NCI-H1105 treated with DMSO at 0.1 percent for 48 hours (cell line): ENCODE measurements at regions not wholly inside any gene's neighbourhood (a gene's known extent, or its start where the extent isn't known, plus 50 kb on each side); places are given as distances from the start of the nearest gene placed in this dataset.

ENCODE experiments used
- DNase-seq: peaks from one replicate; lab custom pipeline; 2025; lab: John Stamatoyannopoulos, UW

DNA sequence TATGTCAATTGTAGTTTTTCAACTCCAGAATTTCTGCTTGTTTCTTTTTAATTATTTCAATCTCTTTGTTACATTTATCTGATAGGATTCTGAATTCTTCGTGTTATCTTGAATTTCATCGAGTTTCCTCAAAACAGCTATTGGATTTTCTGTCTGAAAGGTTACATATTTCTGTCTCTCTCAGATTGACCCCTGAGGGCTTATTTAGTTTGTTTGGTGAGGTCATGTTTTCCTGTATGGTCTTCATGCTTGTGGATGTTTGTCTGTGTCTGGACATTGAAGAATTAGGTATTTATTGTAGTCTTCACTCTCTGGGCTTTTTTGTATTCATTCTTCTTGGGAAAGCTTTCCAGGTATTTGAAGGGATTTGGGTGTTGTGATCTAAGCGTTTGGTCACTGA is 85.6 kb downstream of the SNAPC1 start:
- DNase-seq = no peak

- no peak for DNase-seq
Observed at GRCh38 chr14:61854898-61855297, 92.7 kb downstream of the SNAPC1 start.

GRCh38 chr14:61860294-61860918 is 98.2 kb downstream of the SNAPC1 start:
- DNase-seq = peak; percentile 27

DNA sequence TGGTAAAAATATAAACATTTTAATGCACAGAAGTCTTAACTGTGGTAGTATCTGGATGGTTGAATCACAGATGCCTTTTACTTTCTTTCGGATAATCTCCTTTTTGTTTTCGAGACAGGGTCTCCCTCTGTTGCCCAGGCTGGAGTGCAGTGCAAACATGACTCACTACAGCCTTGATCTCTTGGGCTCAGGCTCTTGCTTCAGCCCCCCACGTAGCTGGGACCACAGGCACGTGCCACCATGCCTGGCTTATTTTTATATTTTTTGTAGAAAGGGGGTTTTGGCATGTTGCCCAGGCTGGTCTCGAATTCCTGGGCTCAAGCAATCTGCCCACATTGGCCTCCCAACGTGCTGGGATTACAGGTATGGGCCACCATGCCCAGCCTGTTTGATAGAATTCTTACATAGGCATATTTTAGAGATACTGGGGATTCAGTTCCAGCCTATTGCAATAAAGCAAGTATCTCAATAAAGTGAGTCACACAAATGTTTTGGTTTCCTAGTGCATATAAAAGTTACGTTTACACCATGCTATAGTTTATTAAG is 99.2 kb downstream of the SNAPC1 start:
- DNase-seq = no peak

- DNase-seq = no peak
Observed at GRCh38 chr14:61864329-61864898, 102.2 kb downstream of the SNAPC1 start.

- no peak for DNase-seq
Observed at GRCh38 chr14:61866932-61867920, 105.0 kb downstream of the SNAPC1 start.

DNA sequence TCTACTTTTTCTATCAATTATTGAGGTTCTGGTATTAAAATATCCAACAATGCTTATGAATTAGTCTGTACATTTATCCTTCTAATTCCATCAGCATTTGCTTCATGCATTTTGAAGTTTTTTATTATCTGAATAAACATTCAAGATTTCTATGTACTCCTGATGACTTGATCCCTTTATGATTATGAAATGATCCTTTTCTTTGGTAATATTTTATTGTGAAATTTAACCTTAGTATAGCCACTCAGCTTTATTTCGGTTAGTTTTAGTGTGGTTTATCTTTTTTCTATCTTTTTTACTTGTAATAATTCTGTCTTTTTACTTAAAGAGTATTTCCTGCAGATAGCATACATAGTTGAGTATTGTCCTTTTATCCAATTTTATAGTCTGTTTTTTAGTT is 106.6 kb downstream of the SNAPC1 start:
- no peak for DNase-seq

GRCh38 chr14:61870163-61870562 is 107.9 kb downstream of the SNAPC1 start:
- peak; percentile 4 for DNase-seq

- DNase-seq = no peak
Observed at GRCh38 chr14:61872452-61872851, 110.2 kb downstream of the SNAPC1 start.

DNA sequence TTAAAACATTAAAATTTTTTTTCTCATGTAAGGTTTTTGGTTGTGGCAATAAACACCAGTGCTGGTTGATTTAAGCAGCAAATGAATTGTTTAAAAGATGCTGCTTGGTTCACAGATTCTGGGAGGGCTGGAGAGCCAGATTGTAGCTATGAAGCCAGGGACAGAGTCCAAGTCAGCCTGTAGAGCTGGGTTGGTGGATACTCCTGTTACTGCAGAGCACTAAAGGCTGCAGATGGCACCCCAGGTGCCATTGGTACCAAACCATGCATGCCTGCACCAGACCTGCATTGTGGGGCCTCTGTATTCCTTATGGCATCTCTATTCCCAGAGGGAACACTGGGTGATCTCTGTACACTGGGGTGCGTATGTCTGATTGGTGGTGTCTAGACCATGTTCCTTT is 113.3 kb downstream of the SNAPC1 start:
- DNase-seq = no peak

GRCh38 chr14:61876362-61877034 is 114.3 kb downstream of the SNAPC1 start:
- DNase-seq = no peak

DNA sequence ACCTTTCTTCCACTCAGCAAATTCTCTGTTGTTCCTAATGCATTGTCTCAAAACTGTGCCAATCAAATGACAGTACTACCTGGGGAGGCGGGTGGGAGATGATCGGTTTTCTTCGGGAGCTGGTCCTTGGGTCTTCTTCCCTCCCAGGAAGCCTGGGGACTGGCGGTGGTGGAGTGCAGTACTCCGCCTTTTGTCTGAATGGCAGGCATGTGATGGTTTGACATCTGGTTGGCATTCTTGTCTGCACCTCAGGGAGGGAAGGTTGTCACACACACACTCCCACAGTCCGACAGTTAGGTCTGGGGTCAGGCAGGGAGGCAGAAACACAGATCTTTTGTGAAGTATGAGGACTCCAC is 114.8 kb downstream of the SNAPC1 start:
- no peak for DNase-seq

DNA sequence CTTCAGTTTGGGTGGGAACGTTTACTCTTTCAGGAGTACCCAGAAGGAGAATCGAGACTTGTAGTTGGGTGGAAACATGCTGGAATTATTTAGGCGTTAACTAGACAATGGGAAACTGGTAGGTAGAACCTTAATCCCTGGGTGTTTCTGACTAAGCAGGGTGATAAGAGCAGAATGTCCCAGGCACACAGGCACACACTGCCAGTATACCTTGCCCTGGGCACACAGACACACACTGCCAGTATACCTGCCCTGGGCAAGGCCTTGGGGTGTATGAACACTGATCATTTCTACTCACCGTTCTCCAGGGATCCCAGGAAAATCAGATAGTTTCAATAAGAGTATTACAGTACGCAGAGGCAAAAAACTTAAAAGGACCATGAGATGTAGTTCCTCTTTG is 115.5 kb downstream of the SNAPC1 start:
- no peak for DNase-seq

- DNase-seq = no peak
Observed at GRCh38 chr14:61878931-61879330, 116.7 kb downstream of the SNAPC1 start.

DNA sequence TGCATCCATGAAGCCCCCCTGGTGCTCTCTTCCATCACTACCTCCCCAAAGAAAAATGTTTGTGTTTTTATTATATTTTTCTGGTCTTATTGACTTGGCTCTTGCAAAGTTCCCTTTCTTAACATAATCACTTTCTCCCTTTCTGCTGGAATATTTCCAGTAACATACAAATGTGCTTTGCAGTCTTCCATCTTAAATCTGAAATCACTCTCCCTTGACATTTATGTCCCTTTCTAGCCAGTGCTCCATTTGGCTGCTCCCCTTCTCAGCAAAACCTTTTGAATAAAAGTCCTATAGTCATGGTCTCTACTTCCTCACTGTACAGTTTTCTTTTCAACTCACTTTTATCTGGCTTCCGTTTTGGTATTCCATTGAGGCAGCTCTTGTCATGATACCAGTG is 118.8 kb downstream of the SNAPC1 start:
- DNase-seq = no peak

- no peak for DNase-seq
Observed at GRCh38 chr14:61884711-61885110, 122.5 kb downstream of the SNAPC1 start.

DNA sequence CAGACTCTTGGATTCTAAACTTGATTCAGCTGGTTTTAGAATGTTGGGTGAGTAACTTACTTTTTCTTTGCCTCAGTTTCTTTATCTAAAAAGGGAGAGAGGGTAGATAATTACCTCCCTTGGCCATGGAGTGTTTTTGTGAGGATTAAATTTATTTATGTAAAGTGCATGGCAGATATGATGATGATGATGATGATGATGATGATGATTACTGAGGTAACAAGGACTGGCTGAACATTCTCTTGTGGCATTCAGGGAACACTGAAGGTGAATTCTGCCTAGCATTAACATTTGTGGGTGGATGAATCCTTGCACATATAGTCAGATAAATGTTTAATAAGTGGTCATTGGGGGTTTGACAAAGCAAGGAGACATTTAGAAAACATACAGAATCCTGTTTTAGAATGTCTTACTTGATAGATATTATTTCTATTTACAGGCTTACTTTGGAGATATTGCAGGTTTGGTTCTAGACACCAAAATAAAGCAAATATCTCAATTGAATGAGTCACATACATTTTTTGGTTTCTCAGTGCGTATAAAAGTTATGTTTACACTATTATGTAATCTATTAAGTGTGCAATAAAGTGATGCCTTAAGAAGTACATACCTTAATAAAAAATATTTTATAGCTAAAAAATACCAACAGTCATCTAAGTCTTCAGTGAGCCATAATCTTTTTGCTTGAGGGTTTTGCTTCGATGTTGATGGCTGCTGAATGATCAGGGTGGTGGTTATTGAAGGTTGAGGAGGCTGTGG is 123.2 kb downstream of the SNAPC1 start:
- no peak for DNase-seq

DNA sequence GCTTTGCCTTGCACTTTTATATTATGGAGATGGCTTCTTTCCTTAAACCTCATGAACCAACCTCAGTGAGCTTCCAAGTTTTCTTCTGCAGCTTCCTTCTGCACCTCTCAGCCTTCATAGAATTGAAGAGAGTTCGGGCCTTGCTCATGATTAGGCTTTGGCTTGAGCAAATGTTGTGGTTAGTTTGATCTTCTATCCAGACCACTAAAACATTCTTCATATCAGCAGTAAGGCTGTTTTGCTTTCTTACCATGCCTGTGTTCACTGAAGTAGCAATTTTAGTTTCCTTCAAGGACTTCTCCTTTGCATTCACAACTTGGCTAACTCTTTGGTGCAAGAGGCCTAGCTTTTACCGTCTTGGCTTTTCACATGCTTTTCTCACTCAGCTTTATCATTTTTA is 125.4 kb downstream of the SNAPC1 start:
- DNase-seq = no peak

DNA sequence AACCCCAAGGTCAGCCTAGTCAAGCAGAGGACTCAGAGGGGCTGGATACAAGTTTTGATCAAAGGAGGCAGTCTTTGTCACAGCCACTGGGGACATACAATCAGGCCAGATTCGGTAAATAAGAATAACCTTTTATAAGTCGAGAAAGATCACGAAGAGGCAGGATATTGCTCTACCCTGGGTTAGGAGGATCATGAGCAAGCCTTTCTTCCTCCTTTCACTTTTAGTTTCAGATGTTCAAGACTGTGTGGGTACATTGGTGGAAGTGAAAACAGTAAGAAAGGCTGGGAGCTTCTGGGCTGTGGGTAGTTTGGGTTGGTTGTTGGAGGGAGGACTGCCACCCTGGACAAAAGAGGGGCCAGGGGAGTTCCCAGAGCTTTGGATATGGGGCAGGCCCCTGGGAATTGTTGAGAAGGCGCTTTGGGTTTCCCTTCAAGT is 127.7 kb downstream of the SNAPC1 start:
- no peak for DNase-seq

GRCh38 chr14:61891170-61891569 is 128.9 kb downstream of the SNAPC1 start:
- DNase-seq = no peak

- no peak for DNase-seq
Observed at GRCh38 chr14:61891810-61892209, 129.6 kb downstream of the SNAPC1 start.
